Loucy (cell line): ENCODE measurements at regions not wholly inside any gene's neighbourhood (a gene's known extent, or its start where the extent isn't known, plus 50 kb on each side); places are given as distances from the start of the nearest gene placed in this dataset.

ENCODE experiments used
- H2AFZ ChIP-seq: fragments of 200-600 bp; sonication (generic); 2 replicates; pipeline ENCODE4 v1.6.0; 2016; ENCODE audit warnings: antibody characterized with exemption, mild to moderate bottlenecking, low read length, moderate library complexity
- H3F3A ChIP-seq: fragments of 200-600 bp; 2 replicates; pipeline ENCODE4 v1.6.0; 2016; ENCODE audit warnings: antibody characterized with exemption, low read depth, mild to moderate bottlenecking
- H3K27me3 ChIP-seq: fragments of 200-600 bp; sonication (generic); 2 replicates; pipeline ENCODE4 v1.6.1; 2014; ENCODE audit warnings: low read length, mild to moderate bottlenecking; ENCODE audit not compliant: insufficient read depth, poor library complexity, severe bottlenecking
- H3K36me3 ChIP-seq: fragments of 200-600 bp; sonication (generic); 2 replicates; pipeline ENCODE4 v1.6.1; 2016; ENCODE audit warnings: low read length; ENCODE audit not compliant: insufficient read depth
- H3K4me1 ChIP-seq: fragments of 200-600 bp; sonication (generic); 2 replicates; pipeline ENCODE4 v1.5.1; 2014; ENCODE audit warnings: low read length, mild to moderate bottlenecking; ENCODE audit not compliant: insufficient read depth, poor library complexity, severe bottlenecking
- H3K4me2 ChIP-seq: fragments of 200-600 bp; sonication (generic); 2 replicates; pipeline ENCODE4 v1.6.0; 2014; ENCODE audit warnings: antibody characterized with exemption, low read length, low read depth, mild to moderate bottlenecking; ENCODE audit not compliant: poor library complexity, severe bottlenecking
- H3K4me3 ChIP-seq: fragments of 200-600 bp; sonication (generic); 2 replicates; pipeline ENCODE4 v1.5.1; 2014; ENCODE audit warnings: low read length, mild to moderate bottlenecking, mixed read lengths; ENCODE audit not compliant: poor library complexity, severe bottlenecking
- H3K79me2 ChIP-seq: fragments of 200-600 bp; sonication (generic); 2 replicates; pipeline ENCODE4 v1.6.1; 2014; ENCODE audit warnings: low read length; ENCODE audit not compliant: insufficient read depth
- H3K9ac ChIP-seq: fragments of 200-600 bp; sonication (generic); 2 replicates; pipeline ENCODE4 v1.6.0; 2014; ENCODE audit warnings: mild to moderate bottlenecking, low read depth, low read length, moderate library complexity; ENCODE audit not compliant: poor library complexity, severe bottlenecking
- H3K9me2 ChIP-seq: fragments of 200-600 bp; sonication (generic); replicated peaks from 2 replicates; pipeline ENCODE4 v1.6.1; 2016; ENCODE audit warnings: low read depth, low read length, mixed read lengths
- H3K9me3 ChIP-seq: fragments of 200-600 bp; sonication (generic); 2 replicates; pipeline ENCODE4 v1.6.1; 2014; ENCODE audit warnings: mild to moderate bottlenecking, antibody characterized with exemption, low read length, low read depth; ENCODE audit not compliant: insufficient read depth
- H4K20me1 ChIP-seq: fragments of 200-600 bp; sonication (generic); 2 replicates; pipeline ENCODE4 v1.6.0; 2014; ENCODE audit warnings: antibody characterized with exemption, low read length, mild to moderate bottlenecking; ENCODE audit not compliant: insufficient read depth, poor library complexity, severe bottlenecking
- CTCF ChIP-seq: fragments of 200-600 bp; sonication (generic); conservative IDR thresholded peaks from 2 replicates; pipeline ENCODE4 v1.5.1; 2014; ENCODE audit warnings: mild to moderate bottlenecking, antibody characterized with exemption, low read length
- EZH2phosphoT487 ChIP-seq: fragments of 200-600 bp; IDR thresholded peaks from 2 replicates; pipeline ENCODE4 v1.6.1; 2018; ENCODE audit warnings: antibody characterized with exemption, mild to moderate bottlenecking, moderate library complexity, borderline replicate concordance

- no peaks in the 10 kb centered on the region for H3K4me1 ChIP-seq
- H4K20me1 ChIP-seq = no peaks in the 10 kb centered on the region
- TF ChIP-seq CTCF (no peak), EZH2phosphoT487 (no peak)
- no peaks in the 10 kb centered on the region for H3K79me2 ChIP-seq
- H3K9ac ChIP-seq = no peak overlapping the region
- H2AFZ ChIP-seq = no peak overlapping the region
- no peaks in the 10 kb centered on the region for H3K36me3 ChIP-seq
- no peaks in the 10 kb centered on the region for H3K27me3 ChIP-seq
- no peak overlapping the region for H3K4me2 ChIP-seq
- no peak overlapping the region for H3K4me3 ChIP-seq
- H3K9me2 ChIP-seq = no peaks in the 10 kb centered on the region
- no peaks in the 10 kb centered on the region for H3F3A ChIP-seq
- H3K9me3 ChIP-seq = no peaks in the 10 kb centered on the region
Measured at GRCh38 chr6:148238713-148239112, 103.9 kb upstream of the SASH1 start.

GRCh38 chr6:148239215-148239614, 103.4 kb upstream of the SASH1 start:
- Histone ChIP-seq H3K27me3 (no peaks in the 10 kb centered on the region), H3K4me3 (no peak overlapping the region), H2AFZ (no peak overlapping the region), H4K20me1 (no peaks in the 10 kb centered on the region), H3K4me1 (no peaks in the 10 kb centered on the region), H3K79me2 (no peaks in the 10 kb centered on the region), H3K9me3 (no peaks in the 10 kb centered on the region), H3F3A (no peaks in the 10 kb centered on the region), H3K36me3 (no peaks in the 10 kb centered on the region), H3K4me2 (no peak overlapping the region), H3K9me2 (no peaks in the 10 kb centered on the region), H3K9ac (no peak overlapping the region)
- TF ChIP-seq CTCF (no peak), EZH2phosphoT487 (no peak)

- no peak overlapping the region for H3K9ac ChIP-seq
- TF ChIP-seq CTCF (no peak), EZH2phosphoT487 (no peak)
- no peaks in the 10 kb centered on the region for H3F3A ChIP-seq
Measured at GRCh38 chr6:148239801-148240460, 102.7 kb upstream of the SASH1 start.

More at GRCh38 chr6:148239801-148240460, 102.7 kb upstream of the SASH1 start:
- no peaks in the 10 kb centered on the region for H3K4me1 ChIP-seq
- H2AFZ ChIP-seq = no peak overlapping the region
- H3K4me3 ChIP-seq = no peak overlapping the region
- H3K9me2 ChIP-seq = no peaks in the 10 kb centered on the region
- no peaks in the 10 kb centered on the region for H3K27me3 ChIP-seq
- H4K20me1 ChIP-seq = no peaks in the 10 kb centered on the region
- no peaks in the 10 kb centered on the region for H3K36me3 ChIP-seq
- H3K79me2 ChIP-seq = no peaks in the 10 kb centered on the region
- no peaks in the 10 kb centered on the region for H3K9me3 ChIP-seq
- no peak overlapping the region for H3K4me2 ChIP-seq
